ENCODE measurements at regions not wholly inside any gene's neighbourhood (a gene's known extent, or its start where the extent isn't known, plus 50 kb on each side); places are given as distances from the start of the nearest gene placed in this dataset.

DNA sequence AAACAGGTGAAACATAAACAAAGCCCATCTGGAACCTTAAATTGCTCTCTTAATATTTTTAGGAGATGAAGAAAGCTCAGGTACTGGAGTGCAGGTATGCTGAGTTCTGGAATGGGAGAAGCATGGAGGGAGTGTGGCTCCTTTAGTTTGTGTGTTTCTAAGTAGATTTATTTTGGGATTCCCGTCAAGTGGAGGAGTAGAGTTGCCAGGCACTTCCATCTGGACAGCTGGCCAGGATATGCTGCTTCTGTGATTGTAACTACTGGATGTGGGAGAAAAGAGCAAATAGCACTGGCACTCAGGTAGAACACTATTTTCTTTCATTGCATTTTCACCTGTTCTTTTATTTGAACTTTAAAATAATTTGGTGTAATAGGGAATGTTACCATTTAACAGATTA, 182.3 kb upstream of the MAST4 start (continued):
- no peak for TF ChIP-seq SAP30 (IDR thresholded peaks at IDR 0.05; ENCODE audit: insufficient read depth, insufficient replicate concordance, low read length)

GRCh38 chr5:66415208-66415607, 181.0 kb upstream of the MAST4 start:
- Histone ChIP-seq H3K4me3 (ENCODE audit: extremely low read depth in 1 of 4, insufficient read depth in 2 of 4, low read depth in 3 of 4, low read length in 4 of 4) (no peak overlapping the region), H2BK5ac (ENCODE audit: low read depth, low read length) (no peak overlapping the region), H2BK12ac (ENCODE audit: low read depth, low read length) (no peak overlapping the region), H3K4me2 (ENCODE audit: insufficient read depth in 1 of 2, low read depth in 2 of 2, low read length in 2 of 2) (no peak overlapping the region), H3K56ac (replicated peaks; ENCODE audit: insufficient read length, low read depth, low read length) (no peak overlapping the region), H2BK15ac (ENCODE audit: low read length) (no peak overlapping the region), H2BK20ac (ENCODE audit: low read length) (no peak overlapping the region), H3K23me2 (ENCODE audit: low read depth, low read length) (no peaks in the 10 kb centered on the region; the same call in 1 of the 2 replicates), H2AK5ac (ENCODE audit: low read depth, low read length) (no peak overlapping the region), H3K14ac (ENCODE audit: insufficient read length) (no peak overlapping the region), H3K79me2 (ENCODE audit: control insufficient read depth in 1 of 2, insufficient read depth in 2 of 2, low read length in 2 of 2) (no peaks in the 10 kb centered on the region), H4K91ac (replicated peaks; ENCODE audit: insufficient read length, low read length) (no peak overlapping the region), H4K8ac (ENCODE audit: extremely low read depth, insufficient read depth, low read length) (no peak overlapping the region), H3K36me3 (ENCODE audit: control insufficient read depth in 2 of 4, insufficient read depth in 4 of 4, low read length in 3 of 4) (no peaks in the 10 kb centered on the region), H3K9ac (replicated peaks in 1 of 4; ENCODE audit: extremely low read depth in 1 of 4, low read depth in 3 of 4, low read length in 3 of 4) (no peak overlapping the region), H4K5ac (ENCODE audit: insufficient read length, low read depth, low read length) (no peak overlapping the region), H3K79me1 (ENCODE audit: low read depth, low read length) (no peaks in the 10 kb centered on the region), H2BK120ac (replicated peaks; ENCODE audit: low read depth, low read length) (no peak overlapping the region), H3K27ac (ENCODE audit: low read depth, low read length) (no peak overlapping the region), H3K9me3 (ENCODE audit: insufficient read depth in 2 of 2, low read depth in 1 of 2, low read length in 1 of 2) (peaks cover 0 to 3% of the 10 kb centered on the region in 2 experiments; a peak in 1 of 4 replicates), H3K18ac (ENCODE audit: extremely low read depth, low read length) (no peak overlapping the region), H3K23ac (ENCODE audit: insufficient read length) (no peak overlapping the region), H3K27me3 (replicated peaks in 1 of 4; ENCODE audit: control insufficient read depth in 3 of 4, extremely low read depth in 1 of 4, insufficient read depth in 3 of 4, low read length in 3 of 4) (no peaks in the 10 kb centered on the region), H3K4ac (replicated peaks; ENCODE audit: insufficient read length, low read depth, low read length) (no peak overlapping the region), H4K20me1 (replicated peaks in 1 of 2; ENCODE audit: control insufficient read depth in 1 of 2, insufficient read depth in 2 of 2, low read length in 2 of 2) (no peaks in the 10 kb centered on the region), H3K4me1 (replicated peaks in 1 of 4; ENCODE audit: control insufficient read depth in 3 of 4, insufficient read depth in 4 of 4, low read length in 3 of 4) (no peaks in the 10 kb centered on the region), H2AFZ (ENCODE audit: low read length) (no peak overlapping the region)
- no peak for TF ChIP-seq FOSL1 (IDR thresholded peaks at IDR 0.05; ENCODE audit: insufficient read depth, low read depth, low read length)
- DNase-seq (ENCODE audit: low read depth in 1 of 2, low spot score in 2 of 2) (no peak), FAIRE-seq (no peak)
- ChIA-PET POLR2A (ENCODE audit: partially characterized antibody) (no interaction called here), CTCF (ENCODE audit: partially characterized antibody) (interaction anchor here (0.6 kb wide), 1 partner anchor 29 kb away, joined by 3 read pairs; no protein-coding TSS in a partner anchor)
